Endodermal cell (in vitro differentiated cells): ENCODE measurements at regions not wholly inside any gene's neighbourhood (a gene's known extent, or its start where the extent isn't known, plus 50 kb on each side); places are given as distances from the start of the nearest gene placed in this dataset.

Experiments
- DNase-seq: peaks from one replicate; pipeline ENCODE4 v3.0.0-alpha.2; 2017
- H3K27ac ChIP-seq: 2 replicates; pipeline ENCODE4 v1.5.1; 2013; ENCODE audit warnings: mild to moderate bottlenecking, low read depth, low read length, moderate library complexity
- H3K27me3 ChIP-seq: 2 replicates; pipeline ENCODE4 v1.6.1; 2013; ENCODE audit warnings: mild to moderate bottlenecking, low read length, moderate library complexity; ENCODE audit not compliant: insufficient read depth, control insufficient read depth, poor library complexity, severe bottlenecking
- H3K36me3 ChIP-seq: 2 replicates; pipeline ENCODE4 v1.7.0; 2013; ENCODE audit warnings: mild to moderate bottlenecking, low read length, moderate library complexity; ENCODE audit not compliant: control insufficient read depth, insufficient read depth
- H3K4me1 ChIP-seq: one replicate; pipeline ENCODE4 v1.7.0; 2013; ENCODE audit warnings: low read length; ENCODE audit not compliant: control insufficient read depth, insufficient read depth
- H3K4me3 ChIP-seq: 2 replicates; pipeline ENCODE4 v1.5.1; 2013; ENCODE audit warnings: mild to moderate bottlenecking, low read length, moderate library complexity
- H3K9ac ChIP-seq: 2 replicates; pipeline ENCODE4 v1.6.1; 2013; ENCODE audit warnings: mild to moderate bottlenecking, low read length, moderate library complexity; ENCODE audit not compliant: poor library complexity, severe bottlenecking; ENCODE audit errors: extremely low read depth
- H3K9me3 ChIP-seq: 2 replicates; pipeline ENCODE4 v1.6.1; 2013; ENCODE audit warnings: mild to moderate bottlenecking, low read length, moderate library complexity; ENCODE audit not compliant: control insufficient read depth
- H3K27ac Mint-ChIP-seq: 2 replicates; pipeline ENCODE4 v1.8.0; 2020; ENCODE audit warnings: mixed read lengths
- H3K27me3 Mint-ChIP-seq: 2 replicates; pipeline ENCODE4 v1.8.0; 2021; ENCODE audit warnings: mild to moderate bottlenecking, mixed read lengths; ENCODE audit not compliant: insufficient read depth
- H3K36me3 Mint-ChIP-seq: 2 replicates; pipeline ENCODE4 v1.8.0; 2020; ENCODE audit warnings: low read depth, mixed read lengths
- H3K4me1 Mint-ChIP-seq: 2 replicates; pipeline ENCODE4 v1.8.0; 2020; ENCODE audit warnings: mixed read lengths
- H3K4me3 Mint-ChIP-seq: 2 replicates; pipeline ENCODE4 v1.8.0; 2020; ENCODE audit warnings: mild to moderate bottlenecking, moderate library complexity, mixed read lengths
- H3K9me3 Mint-ChIP-seq: 2 replicates; pipeline ENCODE4 v1.8.0; 2020; ENCODE audit warnings: mild to moderate bottlenecking, mixed read lengths
- WGBS, 2 experiments: methylation state at CpG; one replicate each; pipeline versions ENCODE4 v1.1.5 to v1.1.7; 2013; ENCODE audit warnings: missing lambda C conversion rate in 2 of 2, mixed read lengths in 1 of 2; ENCODE audit not compliant: insufficient coverage in 1 of 2, insufficient read length in 1 of 2; 5-methylcytosine and 5-hydroxymethylcytosine counted together
- TF ChIP-seq, protein P1 (sequence below): fragments of 200-600 bp; sonication (generic); conservative IDR thresholded peaks from 2 replicates; pipeline ENCODE4 v1.5.0; 2021; ENCODE audit warnings: antibody characterized with exemption, mild to moderate bottlenecking

DNA sequence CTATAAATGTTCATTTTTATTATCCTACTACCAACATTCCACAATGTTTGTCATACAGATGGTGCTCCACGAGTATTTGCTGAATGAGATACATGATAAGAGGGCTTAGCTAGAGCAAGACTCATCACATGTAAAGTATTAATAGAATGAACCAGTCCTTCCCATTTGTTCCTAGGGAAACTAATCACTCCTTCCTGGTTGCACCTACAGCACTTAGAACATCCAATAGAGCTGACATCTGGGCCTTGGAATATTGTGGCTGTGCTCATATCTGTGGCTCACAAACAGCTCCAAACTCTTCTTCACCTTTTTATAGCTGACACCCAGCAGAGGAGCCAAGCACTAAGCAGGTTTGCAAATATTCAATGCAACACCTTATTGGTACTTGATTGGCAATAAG, 91.9 kb upstream of the C1GALT1 start:
- 75 to 89% methylated on average over 1 of the region's 1 CpG for WGBS, 2 experiments

GRCh38 chr7:7098280-7098818, 84.0 kb upstream of the C1GALT1 start:
- no peaks in the 10 kb centered on the region for H3K36me3 ChIP-seq
- H3K27me3 ChIP-seq, result no peaks in the 10 kb centered on the region
- peaks cover 11% of the 10 kb centered on the region for H3K9me3 ChIP-seq
- Mint-ChIP-seq H3K27ac (peak overlapping the region; percentile 96), H3K36me3 (no peaks in the 10 kb centered on the region), H3K27me3 (no peaks in the 10 kb centered on the region), H3K4me1 (peaks cover 48% of the 10 kb centered on the region), H3K4me3 (no peak overlapping the region), H3K9me3 (no peaks in the 10 kb centered on the region)
- peaks cover 17% of the 10 kb centered on the region for H3K4me1 ChIP-seq
- H3K27ac ChIP-seq, result peak overlapping the region; percentile 3
- H3K9ac ChIP-seq, result peak overlapping the region; percentile 43
- TF ChIP-seq, protein P1, sequence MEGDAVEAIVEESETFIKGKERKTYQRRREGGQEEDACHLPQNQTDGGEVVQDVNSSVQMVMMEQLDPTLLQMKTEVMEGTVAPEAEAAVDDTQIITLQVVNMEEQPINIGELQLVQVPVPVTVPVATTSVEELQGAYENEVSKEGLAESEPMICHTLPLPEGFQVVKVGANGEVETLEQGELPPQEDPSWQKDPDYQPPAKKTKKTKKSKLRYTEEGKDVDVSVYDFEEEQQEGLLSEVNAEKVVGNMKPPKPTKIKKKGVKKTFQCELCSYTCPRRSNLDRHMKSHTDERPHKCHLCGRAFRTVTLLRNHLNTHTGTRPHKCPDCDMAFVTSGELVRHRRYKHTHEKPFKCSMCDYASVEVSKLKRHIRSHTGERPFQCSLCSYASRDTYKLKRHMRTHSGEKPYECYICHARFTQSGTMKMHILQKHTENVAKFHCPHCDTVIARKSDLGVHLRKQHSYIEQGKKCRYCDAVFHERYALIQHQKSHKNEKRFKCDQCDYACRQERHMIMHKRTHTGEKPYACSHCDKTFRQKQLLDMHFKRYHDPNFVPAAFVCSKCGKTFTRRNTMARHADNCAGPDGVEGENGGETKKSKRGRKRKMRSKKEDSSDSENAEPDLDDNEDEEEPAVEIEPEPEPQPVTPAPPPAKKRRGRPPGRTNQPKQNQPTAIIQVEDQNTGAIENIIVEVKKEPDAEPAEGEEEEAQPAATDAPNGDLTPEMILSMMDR, result no peak
- no peak for DNase-seq
- WGBS, 2 experiments, result 100% methylated on average over 1 of the region's 1 CpG
- H3K4me3 ChIP-seq, result peak overlapping the region; percentile 31

More for the DNA sequence above, 91.9 kb upstream of the C1GALT1 start:
- Mint-ChIP-seq H3K27me3 (no peaks in the 10 kb centered on the region), H3K4me3 (no peak overlapping the region), H3K9me3 (peaks cover 46% of the 10 kb centered on the region), H3K4me1 (peaks cover 5% of the 10 kb centered on the region), H3K36me3 (peaks cover 6% of the 10 kb centered on the region), H3K27ac (no peak overlapping the region)
- TF ChIP-seq, protein P1, result no peak
- Histone ChIP-seq H3K27me3 (no peaks in the 10 kb centered on the region), H3K9me3 (peaks cover 65% of the 10 kb centered on the region), H3K4me3 (no peak overlapping the region), H3K27ac (no peak overlapping the region), H3K36me3 (no peaks in the 10 kb centered on the region), H3K4me1 (no peaks in the 10 kb centered on the region), H3K9ac (no peak overlapping the region)
- DNase-seq, result no peak

DNA sequence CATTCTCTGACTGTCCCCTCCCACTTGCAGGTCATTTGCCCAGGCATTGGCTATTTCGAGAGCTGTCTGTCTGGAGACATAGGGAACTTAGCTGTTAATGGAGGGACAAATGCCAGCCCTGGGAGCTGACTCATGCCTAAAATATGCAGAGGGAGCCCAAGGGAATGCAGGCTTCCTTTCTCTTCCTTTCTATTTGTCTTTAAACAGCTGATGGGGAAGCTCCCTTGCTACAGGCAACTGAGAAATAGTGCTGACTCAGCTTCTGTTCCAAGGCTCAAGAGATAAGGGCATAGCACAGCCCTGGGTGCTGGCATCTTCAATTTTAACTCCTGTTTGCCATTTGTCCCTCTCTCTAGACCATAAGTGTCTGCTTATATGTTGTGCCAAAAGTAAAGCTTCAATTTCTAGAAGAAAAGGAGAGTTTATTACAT, 82.7 kb upstream of the C1GALT1 start:
- H3K4me1 ChIP-seq, result peaks cover 17% of the 10 kb centered on the region
- H3K9me3 Mint-ChIP-seq, result no peaks in the 10 kb centered on the region
- H3K9ac ChIP-seq, result peak overlapping the region; percentile 79
- no peaks in the 10 kb centered on the region for H3K36me3 Mint-ChIP-seq
- peak overlapping the region; percentile 70 for H3K27ac ChIP-seq
- peaks cover 7% of the 10 kb centered on the region for H3K9me3 ChIP-seq
- TF ChIP-seq, protein P1, result no peak
- peak overlapping the region; percentile 24 for H3K4me3 Mint-ChIP-seq
- no peaks in the 10 kb centered on the region for H3K27me3 Mint-ChIP-seq
- 7% methylated on average over 1 of the region's 1 CpG; no CpG with 5 or more reads in 1 of the 2 experiments for WGBS, 2 experiments
- DNase-seq, result peak; percentile 97
- no peaks in the 10 kb centered on the region for H3K36me3 ChIP-seq
- no peaks in the 10 kb centered on the region for H3K27me3 ChIP-seq
- peak overlapping the region; percentile 66 for H3K4me3 ChIP-seq
- H3K4me1 Mint-ChIP-seq, result peaks cover 54% of the 10 kb centered on the region
- H3K27ac Mint-ChIP-seq, result peak overlapping the region; percentile 96
